ENCODE measurements at regions not wholly inside any gene's neighbourhood (a gene's known extent, or its start where the extent isn't known, plus 50 kb on each side); places are given as distances from the start of the nearest gene placed in this dataset.
"Not testable (repeated sequence)": the region's sequence is repeated elsewhere in the genome, so short reads cannot be mapped to it uniquely, and the experiment has no call there.

- not testable (repeated sequence) for DNase-seq
Measured at GRCh38 chrY:3491423-3491822, 87.4 kb upstream of the TGIF2LY start.

GRCh38 chrY:3494539-3494938 is 84.3 kb upstream of the TGIF2LY start:
- not testable (repeated sequence) for DNase-seq

GRCh38 chrY:3527040-3527439 is 51.8 kb upstream of the TGIF2LY start:
- peak in 1 of 2 donors; percentile 8 for DNase-seq

All from inflammatory macrophage (primary cell).